Activated CD4-positive, alpha-beta T cell treated with anti-CD3 and anti-CD28 coated beads, Interleukin-10, Interleukin-2, amounts not matched to agents 100 ng/mL and 50 ng/mL, durations not matched to agents 16 hours and 8 hours (primary cell): ENCODE measurements at regions not wholly inside any gene's neighbourhood (a gene's known extent, or its start where the extent isn't known, plus 50 kb on each side); places are given as distances from the start of the nearest gene placed in this dataset.
"Not testable (repeated sequence)": the region's sequence is repeated elsewhere in the genome, so short reads cannot be mapped to it uniquely, and the experiment has no call there.

Experiments
- DNase-seq: peaks from one replicate; pipeline ENCODE4 v3.0.0-alpha.2; 2020

DNA sequence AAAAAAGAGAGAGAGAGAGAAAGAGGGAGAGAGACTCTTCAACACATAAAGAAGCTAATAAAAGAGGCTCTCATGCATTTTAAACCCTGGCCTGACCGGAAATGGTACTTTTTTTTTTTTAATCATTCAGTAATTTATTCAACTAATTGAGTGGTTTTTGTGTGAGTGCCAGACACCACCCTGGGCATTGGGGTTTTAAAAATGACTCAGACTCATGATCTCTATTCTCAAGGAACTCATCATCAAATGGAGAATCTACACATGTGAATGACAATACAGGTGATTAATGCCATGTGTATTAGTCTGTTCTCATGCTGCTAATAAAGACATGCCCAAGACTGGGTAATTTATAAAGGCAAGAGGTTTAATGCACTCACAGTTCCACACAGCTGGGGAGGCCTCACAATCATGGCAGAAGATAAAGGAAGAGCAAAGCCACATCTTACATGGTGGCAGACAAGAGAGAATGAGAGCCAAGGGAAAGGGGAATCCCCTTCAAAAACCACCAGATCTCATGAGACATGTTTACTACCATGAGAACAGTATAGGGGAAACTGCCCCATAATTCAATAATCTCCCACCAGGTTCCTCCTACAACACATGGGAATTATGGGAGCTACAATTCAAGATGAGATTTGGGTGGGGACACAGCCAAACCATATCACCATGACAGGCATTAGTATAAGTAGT, 158.5 kb upstream of the AUTS2 start:
- DNase-seq = no peak

GRCh38 chr7:69440976-69441375, 157.3 kb upstream of the AUTS2 start:
- no peak for DNase-seq

DNA sequence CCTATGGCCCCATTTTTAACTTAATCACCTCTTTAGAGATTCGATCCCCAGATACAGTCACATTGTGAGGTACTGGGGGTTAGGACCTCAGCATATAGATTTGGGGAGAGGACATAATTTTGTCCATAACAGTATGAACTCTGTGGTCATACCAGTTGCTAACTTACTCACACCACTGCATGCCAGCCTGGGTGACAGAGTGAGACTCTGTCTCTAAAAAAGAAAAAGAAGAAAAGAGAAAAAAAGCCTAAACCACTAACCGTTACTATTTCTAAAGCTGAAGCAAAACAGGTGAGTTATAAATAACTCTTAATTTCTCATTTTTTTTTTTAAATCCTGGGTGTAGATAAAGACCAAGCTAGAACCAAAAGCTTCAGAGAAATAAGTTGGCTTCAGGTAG, 155.1 kb upstream of the AUTS2 start:
- no peak for DNase-seq

- DNase-seq = no peak
Observed at GRCh38 chr7:69445541-69445940, 152.7 kb upstream of the AUTS2 start.

DNA sequence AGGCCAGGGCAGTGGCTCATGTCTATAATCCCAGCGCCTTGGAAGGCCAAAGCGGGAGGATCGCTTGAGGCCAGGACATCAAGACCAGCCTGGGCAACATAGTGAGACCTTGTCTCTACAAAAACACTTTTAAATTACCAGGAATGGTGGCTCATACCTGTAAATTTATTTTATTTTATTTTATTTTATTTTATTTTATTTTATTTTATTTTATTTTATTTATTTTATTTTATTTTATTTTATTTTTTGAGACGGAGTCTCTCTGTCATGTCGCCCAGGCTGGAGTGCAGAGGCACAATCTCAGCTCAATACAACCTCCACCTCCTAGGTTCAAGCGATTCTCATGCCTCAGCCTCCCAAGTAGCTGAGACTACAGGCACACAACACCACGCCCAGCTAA, 152.1 kb upstream of the AUTS2 start:
- DNase-seq = not testable (repeated sequence)

- DNase-seq = no peak
Observed at GRCh38 chr7:69448071-69448470, 150.2 kb upstream of the AUTS2 start.

GRCh38 chr7:69450456-69450855, 147.8 kb upstream of the AUTS2 start:
- DNase-seq = no peak

DNA sequence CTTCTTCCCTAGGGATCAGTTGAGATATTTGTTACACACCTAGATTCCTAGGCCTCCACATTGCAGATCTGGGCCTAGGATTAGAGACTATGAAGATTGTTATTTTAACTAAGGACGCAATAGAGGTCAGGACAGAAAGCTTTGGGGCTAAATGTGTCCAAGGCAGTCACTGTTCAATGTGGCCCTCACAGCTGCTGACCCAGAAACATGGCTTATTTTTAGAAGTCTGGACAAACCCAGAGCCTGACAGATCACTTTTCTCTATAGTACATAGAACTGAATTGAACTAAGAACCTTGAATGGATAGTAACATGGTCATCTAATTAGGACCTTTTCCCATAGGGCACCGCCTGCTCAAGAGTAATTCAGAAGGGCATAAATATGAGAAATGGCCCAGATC, 146.6 kb upstream of the AUTS2 start:
- DNase-seq = no peak

GRCh38 chr7:69452797-69453196, 145.5 kb upstream of the AUTS2 start:
- DNase-seq = no peak

- DNase-seq = no peak
Observed at GRCh38 chr7:69457595-69458504, 140.4 kb upstream of the AUTS2 start.

- no peak for DNase-seq
Observed at GRCh38 chr7:69464035-69464434, 134.2 kb upstream of the AUTS2 start.

- DNase-seq = no peak
Observed at GRCh38 chr7:69465262-69465661, 133.0 kb upstream of the AUTS2 start.

- no peak for DNase-seq
Observed at GRCh38 chr7:69467826-69468225, 130.4 kb upstream of the AUTS2 start.

DNA sequence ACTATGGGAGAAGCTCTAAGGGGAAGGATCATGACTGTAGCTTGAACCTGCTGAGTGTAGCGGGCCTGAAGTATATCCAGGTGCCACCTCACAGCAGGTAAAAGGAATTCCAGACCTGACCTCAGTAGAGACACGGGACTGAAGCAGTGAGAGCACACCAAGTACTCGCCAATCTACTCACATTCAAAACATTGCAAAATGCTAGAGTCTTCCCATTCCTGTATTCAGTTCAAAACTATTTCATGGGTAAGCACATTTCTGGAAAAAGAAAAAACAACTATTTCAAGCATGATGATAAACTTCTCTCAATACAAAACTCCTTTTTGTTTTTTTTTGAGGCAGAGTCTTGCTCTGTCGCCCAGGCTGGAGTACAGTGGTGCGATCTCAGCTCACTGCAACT, 121.9 kb upstream of the AUTS2 start:
- DNase-seq = no peak

GRCh38 chr7:69482676-69483075, 115.6 kb upstream of the AUTS2 start:
- DNase-seq = no peak

DNA sequence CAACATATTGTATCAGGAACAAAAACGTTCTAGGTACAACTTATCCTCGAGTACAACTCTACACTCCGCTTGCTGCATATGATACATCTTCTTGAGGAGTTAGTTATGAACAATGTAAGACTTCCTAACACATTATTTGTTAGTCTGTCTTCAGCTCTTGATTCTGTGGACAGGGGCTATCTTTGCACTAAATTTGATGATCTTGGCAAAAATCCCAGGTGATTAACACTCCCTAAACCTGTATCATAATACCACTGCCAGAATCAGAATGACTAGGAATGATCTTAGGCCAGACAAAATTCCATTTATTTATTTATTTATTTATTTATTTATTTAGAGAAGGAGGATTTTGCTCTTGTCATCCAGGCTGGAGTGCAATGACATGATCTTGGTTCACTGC, 108.7 kb upstream of the AUTS2 start:
- DNase-seq = no peak

DNA sequence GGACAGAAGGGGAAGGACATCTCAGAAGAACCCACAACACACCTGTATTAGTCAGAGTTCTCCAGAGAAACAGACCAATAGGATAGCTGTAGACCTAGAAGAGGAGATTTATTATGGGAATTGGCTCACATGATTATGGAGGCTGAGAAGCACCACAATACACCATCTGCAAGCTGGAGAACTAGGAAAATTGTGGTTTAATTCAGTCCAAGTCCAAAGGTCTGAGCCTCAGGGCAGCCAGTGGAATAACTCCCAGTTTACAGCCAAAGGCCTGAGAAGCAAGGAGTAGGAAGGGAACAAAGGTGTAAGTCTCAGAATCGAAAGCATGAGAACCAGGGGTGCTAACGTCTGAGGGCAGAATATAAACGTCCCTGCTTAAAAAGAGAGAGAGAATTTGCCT, 99.6 kb upstream of the AUTS2 start:
- DNase-seq = no peak

DNA sequence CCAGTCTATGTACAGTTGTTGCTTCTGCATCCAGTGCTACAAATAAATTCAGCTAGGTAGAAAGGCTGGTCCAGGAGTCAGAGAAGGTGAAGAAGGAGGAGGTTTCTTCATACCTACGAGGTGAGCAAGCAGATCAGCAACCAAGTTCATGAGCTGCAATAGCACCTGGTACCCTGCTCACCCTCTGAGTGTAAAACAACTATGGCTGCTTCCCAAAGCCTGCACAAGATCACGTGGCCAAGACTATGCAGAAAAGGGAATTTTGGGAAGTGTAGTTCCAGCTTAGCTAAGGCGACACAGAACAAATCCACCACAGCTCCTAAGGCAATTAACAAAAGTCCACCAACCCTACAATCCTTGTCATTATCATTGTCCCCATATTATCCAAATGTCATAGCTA, 95.9 kb upstream of the AUTS2 start:
- no peak for DNase-seq

DNA sequence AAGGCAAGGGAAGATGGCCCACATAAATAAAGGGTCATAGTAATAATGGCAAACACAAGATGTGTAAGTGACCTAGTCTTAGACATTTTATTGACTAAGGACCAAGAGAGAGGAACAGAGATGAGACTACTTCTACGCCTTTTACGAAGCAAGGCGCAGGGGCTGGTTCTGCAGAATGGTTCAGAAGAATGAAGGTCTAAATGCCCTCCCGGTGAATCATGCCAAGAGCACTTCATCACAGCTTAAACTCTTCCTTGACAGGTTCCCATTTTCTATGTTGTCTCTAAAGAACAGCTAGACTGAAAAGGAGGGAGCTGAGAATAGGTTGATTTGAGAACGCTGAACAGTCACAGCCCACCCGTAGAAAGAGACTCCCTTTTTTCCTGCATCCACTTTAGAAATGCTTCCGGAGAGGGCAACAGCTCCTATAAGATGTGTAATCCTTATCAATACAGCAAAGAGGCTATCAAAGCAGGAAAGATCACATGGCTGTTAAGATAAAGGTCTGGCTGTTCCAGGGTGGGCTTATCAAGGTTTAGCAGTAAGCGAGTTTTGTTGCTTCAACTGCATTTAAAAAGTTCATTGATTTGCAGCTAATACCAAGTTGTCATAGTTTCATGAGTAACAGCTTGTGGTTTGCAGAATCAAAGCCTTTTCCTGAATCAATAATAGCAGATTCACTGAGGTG, 93.4 kb upstream of the AUTS2 start:
- no peak for DNase-seq

DNA sequence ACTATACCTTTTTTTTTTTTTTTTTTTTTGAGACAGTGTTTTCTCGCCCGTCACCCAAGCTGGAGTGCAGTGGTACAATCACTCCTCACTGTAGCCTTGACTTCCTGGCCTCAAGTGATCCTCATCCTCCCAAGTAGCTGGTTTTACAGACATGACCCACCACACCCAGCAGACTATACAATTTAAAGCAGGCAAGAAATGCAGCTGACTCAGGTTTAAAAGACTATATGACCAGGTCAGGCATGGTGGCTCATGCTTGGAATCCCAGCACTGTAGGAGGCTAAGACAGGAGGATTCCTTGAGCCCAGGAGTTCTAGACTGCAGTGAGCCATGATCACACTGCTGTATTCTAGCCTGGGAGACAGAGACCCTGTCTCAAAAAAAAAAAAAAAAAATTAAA, 89.5 kb upstream of the AUTS2 start:
- DNase-seq = no peak

- DNase-seq = no peak
Observed at GRCh38 chr7:69510114-69510513, 88.2 kb upstream of the AUTS2 start.

GRCh38 chr7:69515495-69516212, 82.6 kb upstream of the AUTS2 start:
- DNase-seq = no peak

DNA sequence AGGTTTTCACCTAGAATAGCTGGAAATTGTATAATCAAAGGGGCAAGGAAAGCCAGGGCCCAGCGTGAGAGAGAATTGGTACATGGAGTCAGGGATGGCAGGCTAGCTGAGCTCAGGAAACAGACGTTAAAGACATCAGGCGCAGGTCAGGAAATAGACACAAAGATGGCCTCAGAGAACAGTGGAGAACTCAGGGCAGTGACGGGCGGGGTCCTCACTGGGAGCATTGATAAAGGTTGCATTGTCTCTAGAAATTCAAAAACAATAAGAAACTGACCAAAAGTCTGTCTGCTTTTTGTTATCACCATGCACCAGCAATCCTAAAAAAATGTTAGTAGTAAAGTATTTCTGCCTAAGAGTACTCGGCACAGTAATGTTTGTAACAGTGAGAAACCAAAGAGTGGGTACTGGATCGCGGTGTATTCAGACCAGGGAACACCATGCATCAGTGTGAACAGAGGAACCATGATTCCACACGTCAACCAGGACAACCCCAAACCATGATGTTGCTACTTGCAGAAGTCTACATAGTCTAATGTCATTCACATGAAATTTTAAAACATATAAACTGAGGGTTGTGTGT, 81.9 kb upstream of the AUTS2 start:
- DNase-seq = no peak
